Neural cell (in vitro differentiated cells): ENCODE measurements at regions not wholly inside any gene's neighbourhood (a gene's known extent, or its start where the extent isn't known, plus 50 kb on each side); places are given as distances from the start of the nearest gene placed in this dataset.
"Not testable (repeated sequence)": the region's sequence is repeated elsewhere in the genome, so short reads cannot be mapped to it uniquely, and the experiment has no call there.

Experiments
- EP300 ChIP-seq: fragments of 450-650 bp; conservative IDR thresholded peaks from 2 replicates; pipeline ENCODE4 v1.6.1; 2014; ENCODE audit warnings: antibody characterized with exemption, mild to moderate bottlenecking, moderate library complexity; ENCODE audit not compliant: poor library complexity, severe bottlenecking
- EZH2 ChIP-seq: fragments of 200-600, 300-800 bp; shearing (Covaris generic), sonication (generic); IDR thresholded peaks from 2 replicates; pipeline ENCODE4 v1.6.1; 2014; ENCODE audit warnings: antibody characterized with exemption, low read length, borderline replicate concordance, mild to moderate bottlenecking; ENCODE audit not compliant: insufficient read depth, poor library complexity, severe bottlenecking
- MXI1 ChIP-seq: fragments of 450-650 bp; conservative IDR thresholded peaks from 2 replicates; pipeline ENCODE4 v1.6.1; 2014; ENCODE audit warnings: antibody characterized with exemption, mild to moderate bottlenecking; ENCODE audit not compliant: poor library complexity, severe bottlenecking
- POLR2AphosphoS5 ChIP-seq: IDR thresholded peaks from 2 replicates; pipeline ENCODE4 v1.6.1; 2012
- RAD21 ChIP-seq: fragments of 450-650 bp; conservative IDR thresholded peaks from 2 replicates; pipeline ENCODE4 v1.6.1; 2014; ENCODE audit warnings: antibody characterized with exemption, mild to moderate bottlenecking, moderate library complexity
- SMC3 ChIP-seq: fragments of 450-650 bp; conservative IDR thresholded peaks from 2 replicates; pipeline ENCODE4 v1.6.1; 2014; ENCODE audit warnings: antibody characterized with exemption, mild to moderate bottlenecking, moderate library complexity; ENCODE audit not compliant: poor library complexity
- TAF1 ChIP-seq: IDR thresholded peaks from 2 replicates; pipeline ENCODE4 v1.6.1; 2012; ENCODE audit warnings: low read depth
- TF ChIP-seq, protein P1 (sequence below): fragments of 450-650 bp; IDR thresholded peaks from 2 replicates; pipeline ENCODE4 v1.5.1; 2014; ENCODE audit warnings: antibody characterized with exemption, mild to moderate bottlenecking, moderate library complexity; ENCODE audit not compliant: poor library complexity, severe bottlenecking
- TF ChIP-seq, protein P2 (sequence below): IDR thresholded peaks from 2 replicates; pipeline ENCODE4 v1.6.1; 2012; ENCODE audit warnings: borderline replicate concordance

DNA sequence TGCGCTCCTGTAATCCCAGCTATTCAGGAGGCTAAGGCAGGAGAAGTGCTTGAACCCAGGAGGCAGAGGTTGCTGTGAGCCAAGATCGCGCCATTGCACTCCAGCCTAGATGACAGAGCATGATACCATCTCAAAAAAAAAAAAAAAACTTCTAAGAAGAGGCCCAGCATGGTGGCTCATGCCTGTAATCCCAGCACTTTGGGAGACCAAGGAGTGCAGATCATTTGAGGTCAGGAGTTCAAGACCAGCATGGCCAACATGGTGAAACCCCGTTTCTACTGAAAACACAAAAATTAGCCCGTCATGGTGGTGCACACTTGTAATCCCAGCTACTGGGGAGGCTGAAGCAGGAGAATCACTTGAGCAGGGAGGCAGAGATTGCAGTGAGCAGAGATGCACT lies 51.5 kb upstream of the LANCL2 start:
- TF ChIP-seq EZH2, SMC3, EP300, MXI1, RAD21, POLR2AphosphoS5, TAF1: not testable (repeated sequence)
- TF ChIP-seq, protein P1, sequence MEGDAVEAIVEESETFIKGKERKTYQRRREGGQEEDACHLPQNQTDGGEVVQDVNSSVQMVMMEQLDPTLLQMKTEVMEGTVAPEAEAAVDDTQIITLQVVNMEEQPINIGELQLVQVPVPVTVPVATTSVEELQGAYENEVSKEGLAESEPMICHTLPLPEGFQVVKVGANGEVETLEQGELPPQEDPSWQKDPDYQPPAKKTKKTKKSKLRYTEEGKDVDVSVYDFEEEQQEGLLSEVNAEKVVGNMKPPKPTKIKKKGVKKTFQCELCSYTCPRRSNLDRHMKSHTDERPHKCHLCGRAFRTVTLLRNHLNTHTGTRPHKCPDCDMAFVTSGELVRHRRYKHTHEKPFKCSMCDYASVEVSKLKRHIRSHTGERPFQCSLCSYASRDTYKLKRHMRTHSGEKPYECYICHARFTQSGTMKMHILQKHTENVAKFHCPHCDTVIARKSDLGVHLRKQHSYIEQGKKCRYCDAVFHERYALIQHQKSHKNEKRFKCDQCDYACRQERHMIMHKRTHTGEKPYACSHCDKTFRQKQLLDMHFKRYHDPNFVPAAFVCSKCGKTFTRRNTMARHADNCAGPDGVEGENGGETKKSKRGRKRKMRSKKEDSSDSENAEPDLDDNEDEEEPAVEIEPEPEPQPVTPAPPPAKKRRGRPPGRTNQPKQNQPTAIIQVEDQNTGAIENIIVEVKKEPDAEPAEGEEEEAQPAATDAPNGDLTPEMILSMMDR = not testable (repeated sequence)
- TF ChIP-seq, protein P2, sequence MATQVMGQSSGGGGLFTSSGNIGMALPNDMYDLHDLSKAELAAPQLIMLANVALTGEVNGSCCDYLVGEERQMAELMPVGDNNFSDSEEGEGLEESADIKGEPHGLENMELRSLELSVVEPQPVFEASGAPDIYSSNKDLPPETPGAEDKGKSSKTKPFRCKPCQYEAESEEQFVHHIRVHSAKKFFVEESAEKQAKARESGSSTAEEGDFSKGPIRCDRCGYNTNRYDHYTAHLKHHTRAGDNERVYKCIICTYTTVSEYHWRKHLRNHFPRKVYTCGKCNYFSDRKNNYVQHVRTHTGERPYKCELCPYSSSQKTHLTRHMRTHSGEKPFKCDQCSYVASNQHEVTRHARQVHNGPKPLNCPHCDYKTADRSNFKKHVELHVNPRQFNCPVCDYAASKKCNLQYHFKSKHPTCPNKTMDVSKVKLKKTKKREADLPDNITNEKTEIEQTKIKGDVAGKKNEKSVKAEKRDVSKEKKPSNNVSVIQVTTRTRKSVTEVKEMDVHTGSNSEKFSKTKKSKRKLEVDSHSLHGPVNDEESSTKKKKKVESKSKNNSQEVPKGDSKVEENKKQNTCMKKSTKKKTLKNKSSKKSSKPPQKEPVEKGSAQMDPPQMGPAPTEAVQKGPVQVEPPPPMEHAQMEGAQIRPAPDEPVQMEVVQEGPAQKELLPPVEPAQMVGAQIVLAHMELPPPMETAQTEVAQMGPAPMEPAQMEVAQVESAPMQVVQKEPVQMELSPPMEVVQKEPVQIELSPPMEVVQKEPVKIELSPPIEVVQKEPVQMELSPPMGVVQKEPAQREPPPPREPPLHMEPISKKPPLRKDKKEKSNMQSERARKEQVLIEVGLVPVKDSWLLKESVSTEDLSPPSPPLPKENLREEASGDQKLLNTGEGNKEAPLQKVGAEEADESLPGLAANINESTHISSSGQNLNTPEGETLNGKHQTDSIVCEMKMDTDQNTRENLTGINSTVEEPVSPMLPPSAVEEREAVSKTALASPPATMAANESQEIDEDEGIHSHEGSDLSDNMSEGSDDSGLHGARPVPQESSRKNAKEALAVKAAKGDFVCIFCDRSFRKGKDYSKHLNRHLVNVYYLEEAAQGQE = not testable (repeated sequence)
